DOHH2 (cell line): ENCODE measurements at regions not wholly inside any gene's neighbourhood (a gene's known extent, or its start where the extent isn't known, plus 50 kb on each side); places are given as distances from the start of the nearest gene placed in this dataset.
"Not testable (repeated sequence)": the region's sequence is repeated elsewhere in the genome, so short reads cannot be mapped to it uniquely, and the experiment has no call there.

Experiments
- H3F3A ChIP-seq: fragments of 200-600 bp; sonication (generic), shearing (Covaris generic); 2 replicates; pipeline ENCODE4 v1.6.0; 2016; ENCODE audit warnings: antibody characterized with exemption, mild to moderate bottlenecking; ENCODE audit not compliant: control insufficient read depth, insufficient read depth
- H3K27ac ChIP-seq: fragments of 200-600 bp; sonication (generic); 2 replicates; pipeline ENCODE4 v1.5.1; 2014; ENCODE audit warnings: low read depth, mild to moderate bottlenecking, low read length, moderate library complexity
- H3K27me3 ChIP-seq: fragments of 200-600 bp; sonication (generic); 2 replicates; pipeline ENCODE4 v1.6.1; 2014; ENCODE audit warnings: mild to moderate bottlenecking, low read length, mixed read lengths; ENCODE audit not compliant: control insufficient read depth
- H3K36me3 ChIP-seq: fragments of 200-600 bp; sonication (generic); 2 replicates; pipeline ENCODE4 v1.6.1; 2014; ENCODE audit warnings: mild to moderate bottlenecking, low read length, moderate library complexity, mixed read lengths; ENCODE audit not compliant: control insufficient read depth
- H3K4me1 ChIP-seq: fragments of 200-600 bp; sonication (generic); 2 replicates; pipeline ENCODE4 v1.6.1; 2014; ENCODE audit warnings: mild to moderate bottlenecking, low read length, mixed read lengths; ENCODE audit not compliant: control insufficient read depth
- H3K4me2 ChIP-seq: fragments of 200-600 bp; sonication (generic); 2 replicates; pipeline ENCODE4 v1.6.0; 2014; ENCODE audit warnings: mild to moderate bottlenecking, low read length, moderate library complexity
- H3K4me3 ChIP-seq: fragments of 200-600 bp; sonication (generic); 2 replicates; pipeline ENCODE4 v1.5.1; 2014; ENCODE audit warnings: mild to moderate bottlenecking, low read length, mixed read lengths
- H3K79me2 ChIP-seq: fragments of 200-600 bp; sonication (generic); 2 replicates; pipeline ENCODE4 v1.6.1; 2014; ENCODE audit warnings: mild to moderate bottlenecking, low read length, mixed read lengths; ENCODE audit not compliant: control insufficient read depth
- H3K9me2 ChIP-seq: fragments of 200-600 bp; sonication (generic); replicated peaks from 2 replicates; pipeline ENCODE4 v1.6.1; 2014; ENCODE audit warnings: mild to moderate bottlenecking, low read length, mixed read lengths; ENCODE audit not compliant: control insufficient read depth
- H3K9me3 ChIP-seq: fragments of 200-600 bp; sonication (generic); 2 replicates; pipeline ENCODE4 v1.6.1; 2014; ENCODE audit warnings: antibody characterized with exemption, low read length, mixed read lengths; ENCODE audit not compliant: control insufficient read depth, insufficient read depth
- H4K20me1 ChIP-seq: fragments of 200-600 bp; sonication (generic); 2 replicates; pipeline ENCODE4 v1.6.0; 2014; ENCODE audit warnings: low read depth, mild to moderate bottlenecking, antibody characterized with exemption, low read length, moderate library complexity; ENCODE audit not compliant: control insufficient read depth, insufficient read depth
- EZH2phosphoT487 ChIP-seq: fragments of 200-600 bp; sonication (generic); IDR thresholded peaks from 2 replicates; pipeline ENCODE4 v1.6.1; 2017; ENCODE audit warnings: borderline replicate concordance, mild to moderate bottlenecking, antibody characterized with exemption, low read length, moderate library complexity, mixed read lengths
- TF ChIP-seq, protein P1 (sequence below): fragments of 200-600 bp; sonication (generic); IDR thresholded peaks from one replicate; pipeline ENCODE4 v1.5.1; 2014; ENCODE audit warnings: antibody characterized with exemption, mild to moderate bottlenecking, low read depth, low read length; ENCODE audit not compliant: poor library complexity, severe bottlenecking

DNA sequence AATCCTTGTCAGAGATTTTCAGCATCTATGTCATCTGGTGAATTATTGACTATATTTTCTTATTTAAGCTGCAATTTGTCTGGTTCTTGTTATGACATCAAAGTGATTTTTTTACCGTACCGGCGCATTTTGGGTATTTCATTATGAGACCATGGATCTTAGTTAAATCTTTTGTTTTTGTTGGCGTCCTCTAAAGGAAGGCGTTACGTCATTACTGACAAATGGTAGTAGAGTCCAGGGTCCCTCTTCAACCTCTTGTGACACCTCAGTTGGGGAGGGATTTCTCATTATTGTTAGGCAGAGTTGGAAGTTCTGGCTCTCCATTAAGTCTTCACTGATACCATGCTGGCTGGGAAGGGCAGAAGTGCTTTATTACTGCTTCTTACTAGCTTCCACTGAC is 175.8 kb upstream of the MMADHC start:
- no peaks in the 10 kb centered on the region for H3K9me3 ChIP-seq
- no peaks in the 10 kb centered on the region for H3K4me1 ChIP-seq
- H4K20me1 ChIP-seq, result no peaks in the 10 kb centered on the region
- no peaks in the 10 kb centered on the region for H3K27me3 ChIP-seq
- H3K4me3 ChIP-seq, result no peak overlapping the region
- no peaks in the 10 kb centered on the region for H3K79me2 ChIP-seq
- TF ChIP-seq, protein P1, sequence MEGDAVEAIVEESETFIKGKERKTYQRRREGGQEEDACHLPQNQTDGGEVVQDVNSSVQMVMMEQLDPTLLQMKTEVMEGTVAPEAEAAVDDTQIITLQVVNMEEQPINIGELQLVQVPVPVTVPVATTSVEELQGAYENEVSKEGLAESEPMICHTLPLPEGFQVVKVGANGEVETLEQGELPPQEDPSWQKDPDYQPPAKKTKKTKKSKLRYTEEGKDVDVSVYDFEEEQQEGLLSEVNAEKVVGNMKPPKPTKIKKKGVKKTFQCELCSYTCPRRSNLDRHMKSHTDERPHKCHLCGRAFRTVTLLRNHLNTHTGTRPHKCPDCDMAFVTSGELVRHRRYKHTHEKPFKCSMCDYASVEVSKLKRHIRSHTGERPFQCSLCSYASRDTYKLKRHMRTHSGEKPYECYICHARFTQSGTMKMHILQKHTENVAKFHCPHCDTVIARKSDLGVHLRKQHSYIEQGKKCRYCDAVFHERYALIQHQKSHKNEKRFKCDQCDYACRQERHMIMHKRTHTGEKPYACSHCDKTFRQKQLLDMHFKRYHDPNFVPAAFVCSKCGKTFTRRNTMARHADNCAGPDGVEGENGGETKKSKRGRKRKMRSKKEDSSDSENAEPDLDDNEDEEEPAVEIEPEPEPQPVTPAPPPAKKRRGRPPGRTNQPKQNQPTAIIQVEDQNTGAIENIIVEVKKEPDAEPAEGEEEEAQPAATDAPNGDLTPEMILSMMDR, result no peak
- no peak for TF ChIP-seq EZH2phosphoT487
- H3K9me2 ChIP-seq, result no peaks in the 10 kb centered on the region
- H3K4me2 ChIP-seq, result no peak overlapping the region
- no peaks in the 10 kb centered on the region for H3K36me3 ChIP-seq
- H3F3A ChIP-seq, result no peaks in the 10 kb centered on the region
- H3K27ac ChIP-seq, result no peak overlapping the region

DNA sequence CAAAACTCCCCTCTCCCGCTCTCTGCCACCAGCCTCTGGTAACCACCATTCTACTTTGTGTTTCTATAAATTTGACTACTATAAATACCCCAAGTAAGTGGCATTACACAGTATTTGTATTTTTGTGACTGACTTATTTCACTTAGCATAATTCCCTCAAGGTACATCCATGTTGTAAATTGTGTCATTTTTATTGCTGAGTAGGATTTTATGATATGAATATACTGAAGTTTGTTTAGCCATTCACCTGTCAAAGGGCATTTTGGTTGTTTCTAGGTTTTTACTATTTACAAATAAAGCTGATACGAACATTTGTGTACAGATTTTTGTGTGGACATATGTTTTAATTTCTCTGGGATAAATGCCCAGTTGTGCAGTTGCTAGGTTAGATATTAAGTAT is 174.0 kb upstream of the MMADHC start:
- no peak overlapping the region for H3K4me2 ChIP-seq
- H3K27me3 ChIP-seq, result no peaks in the 10 kb centered on the region
- H3K4me1 ChIP-seq, result no peaks in the 10 kb centered on the region
- H3K36me3 ChIP-seq, result no peaks in the 10 kb centered on the region
- H3F3A ChIP-seq, result no peaks in the 10 kb centered on the region
- no peak overlapping the region for H3K27ac ChIP-seq
- TF ChIP-seq, protein P1, result no peak
- TF ChIP-seq EZH2phosphoT487, result no peak
- H3K4me3 ChIP-seq, result no peak overlapping the region
- H3K9me3 ChIP-seq, result no peaks in the 10 kb centered on the region
- no peaks in the 10 kb centered on the region for H3K79me2 ChIP-seq
- H4K20me1 ChIP-seq, result no peaks in the 10 kb centered on the region
- no peaks in the 10 kb centered on the region for H3K9me2 ChIP-seq

DNA sequence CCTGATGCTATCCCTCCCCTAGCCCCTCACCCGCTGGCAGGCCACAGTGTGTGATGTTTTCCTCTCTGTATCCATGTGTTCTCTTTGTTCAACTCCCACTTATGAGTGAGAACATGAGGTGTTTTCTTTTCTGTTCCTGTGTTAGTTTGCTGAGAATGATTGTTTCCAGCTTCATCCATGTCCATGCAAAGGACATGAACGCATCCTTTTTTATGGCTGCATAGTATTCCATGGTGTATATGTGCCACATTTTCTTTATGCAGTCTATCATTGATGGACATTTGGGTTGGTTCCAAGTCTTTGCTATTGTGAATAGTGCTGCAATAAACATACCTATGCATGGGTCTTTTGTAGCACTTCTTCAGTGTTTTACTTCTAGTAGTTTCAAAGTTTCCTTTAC is 171.8 kb upstream of the MMADHC start:
- not testable (repeated sequence) for H3F3A ChIP-seq, H3K27ac ChIP-seq, H3K27me3 ChIP-seq, H3K36me3 ChIP-seq, H3K4me1 ChIP-seq, H3K79me2 ChIP-seq, H3K4me2 ChIP-seq, H3K9me3 ChIP-seq, H4K20me1 ChIP-seq, H3K4me3 ChIP-seq, H3K9me2 ChIP-seq

DNA sequence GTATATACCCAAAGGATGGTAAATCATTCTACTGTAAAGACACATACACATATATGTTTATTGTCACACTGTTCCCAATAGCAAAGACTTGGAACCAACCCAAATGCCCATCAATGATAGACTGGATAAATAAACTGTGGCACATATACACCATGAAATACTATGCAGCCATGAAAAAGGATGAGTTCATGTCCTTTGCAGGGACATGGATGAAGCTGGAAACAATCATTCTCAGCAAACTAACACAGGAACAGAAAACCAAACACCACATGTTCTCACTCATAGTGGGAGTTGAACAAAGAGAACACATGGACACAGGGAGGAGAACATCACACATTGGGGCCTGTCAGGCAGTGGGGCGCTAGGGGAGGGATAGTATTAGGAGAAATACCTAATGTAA is 167.1 kb upstream of the MMADHC start:
- H3K27ac ChIP-seq, H3K36me3 ChIP-seq, H3K79me2 ChIP-seq, H3K4me1 ChIP-seq, H3K27me3 ChIP-seq, H3K4me3 ChIP-seq, H3F3A ChIP-seq, H3K9me2 ChIP-seq, H3K4me2 ChIP-seq, H4K20me1 ChIP-seq, H3K9me3 ChIP-seq: not testable (repeated sequence)
